AG10803 (cell line): ENCODE measurements at regions not wholly inside any gene's neighbourhood (a gene's known extent, or its start where the extent isn't known, plus 50 kb on each side); places are given as distances from the start of the nearest gene placed in this dataset.

Experiments used
- DNase-seq: peaks from one replicate; pipeline ENCODE4 v3.0.0; 2010; ENCODE audit warnings: low read depth
- H3K4me3 ChIP-seq: 2 replicates; pipeline ENCODE4 v1.5.1; 2011; ENCODE audit warnings: mild to moderate bottlenecking, low read length, control low read depth
- TF ChIP-seq, protein P1 (sequence below): conservative IDR thresholded peaks from 2 replicates; pipeline ENCODE4 v1.5.1; 2011; ENCODE audit warnings: mild to moderate bottlenecking, low read length, control low read depth, inconsistent platforms

DNA sequence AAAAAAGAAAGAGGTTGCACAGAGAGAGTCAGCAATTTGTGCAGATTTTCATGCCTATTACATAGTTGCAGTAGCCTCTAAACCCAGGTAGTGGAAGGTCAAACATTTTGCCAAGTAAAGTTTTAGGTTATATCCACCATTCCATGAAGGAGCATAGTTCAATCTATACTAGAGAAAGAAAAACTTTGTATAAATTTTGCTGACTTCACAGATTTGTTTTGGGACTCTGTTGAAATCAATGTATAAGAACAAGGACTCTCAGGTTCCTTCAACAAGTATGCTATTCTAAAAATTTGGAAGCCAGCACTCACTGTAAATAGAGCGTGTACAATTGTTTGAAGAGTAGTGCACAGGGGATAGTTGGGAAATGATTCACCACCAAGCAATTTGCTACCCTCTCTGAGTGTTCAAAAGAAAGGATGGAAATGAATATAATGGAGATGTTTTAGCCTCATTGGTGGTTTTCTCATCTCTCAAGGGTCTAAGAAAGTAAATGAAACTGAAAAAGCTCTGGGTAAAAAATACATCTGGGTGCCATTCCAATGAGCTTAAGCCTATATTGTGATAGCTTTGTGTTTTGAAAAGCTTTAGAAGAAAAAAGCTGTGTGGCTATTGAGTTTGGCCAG, 508.4 kb upstream of the LUZP2 start:
- TF ChIP-seq, protein P1, sequence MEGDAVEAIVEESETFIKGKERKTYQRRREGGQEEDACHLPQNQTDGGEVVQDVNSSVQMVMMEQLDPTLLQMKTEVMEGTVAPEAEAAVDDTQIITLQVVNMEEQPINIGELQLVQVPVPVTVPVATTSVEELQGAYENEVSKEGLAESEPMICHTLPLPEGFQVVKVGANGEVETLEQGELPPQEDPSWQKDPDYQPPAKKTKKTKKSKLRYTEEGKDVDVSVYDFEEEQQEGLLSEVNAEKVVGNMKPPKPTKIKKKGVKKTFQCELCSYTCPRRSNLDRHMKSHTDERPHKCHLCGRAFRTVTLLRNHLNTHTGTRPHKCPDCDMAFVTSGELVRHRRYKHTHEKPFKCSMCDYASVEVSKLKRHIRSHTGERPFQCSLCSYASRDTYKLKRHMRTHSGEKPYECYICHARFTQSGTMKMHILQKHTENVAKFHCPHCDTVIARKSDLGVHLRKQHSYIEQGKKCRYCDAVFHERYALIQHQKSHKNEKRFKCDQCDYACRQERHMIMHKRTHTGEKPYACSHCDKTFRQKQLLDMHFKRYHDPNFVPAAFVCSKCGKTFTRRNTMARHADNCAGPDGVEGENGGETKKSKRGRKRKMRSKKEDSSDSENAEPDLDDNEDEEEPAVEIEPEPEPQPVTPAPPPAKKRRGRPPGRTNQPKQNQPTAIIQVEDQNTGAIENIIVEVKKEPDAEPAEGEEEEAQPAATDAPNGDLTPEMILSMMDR: no peak
- DNase-seq: peak; percentile 71
- no peak overlapping the region for H3K4me3 ChIP-seq

DNA sequence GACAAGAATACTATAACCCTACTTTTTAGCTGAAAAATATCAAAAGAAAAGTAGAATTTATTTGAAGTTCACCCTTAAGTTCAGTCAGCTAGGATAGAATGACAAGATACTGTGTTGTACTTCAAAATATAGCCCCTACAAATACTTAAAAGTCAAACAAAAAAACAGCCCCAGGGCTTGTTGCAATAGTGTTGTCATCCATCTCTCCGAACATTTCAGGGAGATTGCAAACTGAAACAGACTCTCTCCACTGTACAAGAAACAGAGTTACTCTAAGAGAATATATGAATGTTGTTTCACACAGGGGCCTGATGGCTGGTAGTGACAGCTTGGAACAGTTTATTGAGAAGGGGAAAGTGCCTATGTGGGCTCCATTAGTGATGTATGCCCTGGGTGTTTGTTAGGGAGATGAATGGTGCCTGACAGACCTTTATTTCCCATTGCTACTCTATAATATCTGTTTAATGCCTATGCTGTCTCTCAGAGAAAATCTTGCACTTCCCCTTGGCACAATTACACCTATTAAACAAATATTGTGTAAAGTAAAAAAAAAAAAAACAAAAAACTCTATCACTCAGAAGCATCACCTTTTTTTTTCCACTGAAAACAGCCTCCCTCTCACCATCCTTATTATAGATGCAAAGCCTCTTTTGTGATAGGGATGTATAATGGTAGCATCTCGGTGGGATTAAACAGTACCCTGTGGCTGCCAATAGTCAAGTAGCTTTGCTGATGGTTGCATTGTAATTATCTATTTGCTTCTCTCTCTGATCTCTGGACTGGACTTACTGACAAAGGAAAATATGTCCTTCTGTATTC, 506.3 kb upstream of the LUZP2 start:
- TF ChIP-seq, protein P1: no peak
- peak; percentile 41 for DNase-seq
- H3K4me3 ChIP-seq: no peak overlapping the region

DNA sequence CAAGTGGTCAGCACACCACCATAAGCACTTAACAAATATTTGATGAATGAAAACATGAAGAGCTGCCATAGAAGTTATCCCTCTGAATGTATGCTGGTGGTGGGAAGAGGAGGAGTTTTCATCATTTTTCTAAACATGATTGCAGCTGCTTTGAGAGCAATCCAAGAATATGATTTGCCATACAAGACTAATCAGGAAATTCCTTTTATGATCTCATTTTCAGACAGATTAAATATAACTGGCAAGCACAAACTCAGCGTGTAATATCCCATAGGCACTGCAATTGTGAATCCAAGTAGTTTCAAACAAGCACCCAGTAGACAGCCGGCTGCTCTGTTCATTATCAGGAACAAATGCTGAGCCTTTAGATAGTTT, 505.7 kb upstream of the LUZP2 start:
- peak; percentile 89 for DNase-seq
- H3K4me3 ChIP-seq: no peak overlapping the region
- TF ChIP-seq, protein P1: no peak

DNA sequence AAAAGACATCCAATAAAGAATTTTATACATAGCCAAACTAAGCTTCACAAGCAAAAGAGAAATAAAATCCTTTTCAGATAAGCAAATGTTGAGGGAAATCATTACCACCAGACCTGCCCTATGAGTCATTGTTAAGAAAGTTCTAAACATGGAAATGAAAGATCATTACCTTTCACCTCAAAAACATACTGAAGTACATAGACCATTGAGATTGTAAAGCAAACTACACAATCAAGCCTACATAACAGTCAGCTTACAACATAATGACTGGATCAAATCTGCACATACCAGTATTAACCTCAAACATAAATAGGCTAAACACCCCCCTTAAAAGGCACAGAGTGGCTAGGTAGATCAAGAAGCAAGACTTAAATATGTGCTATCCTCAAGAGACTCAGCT, 501.0 kb upstream of the LUZP2 start:
- H3K4me3 ChIP-seq: no peak overlapping the region
- no peak for DNase-seq
- TF ChIP-seq, protein P1: no peak

DNA sequence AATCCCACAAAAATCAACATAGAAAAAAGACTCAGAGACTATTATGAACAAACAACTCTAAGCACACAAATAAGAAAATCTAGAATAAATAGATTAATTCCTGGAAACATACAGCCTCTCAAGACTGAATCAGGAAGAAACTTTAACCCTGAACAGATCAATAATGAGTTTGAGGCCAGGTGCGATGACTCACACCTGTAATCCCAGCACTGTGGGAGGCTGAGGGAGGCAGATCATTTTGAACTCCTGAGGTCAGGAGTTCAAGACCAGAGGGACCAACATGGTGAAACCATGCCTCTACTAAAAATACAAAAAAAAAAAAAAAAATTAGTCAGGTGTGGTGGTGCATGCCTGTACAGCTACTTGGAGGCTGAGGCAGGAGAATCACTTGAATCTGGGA, 499.5 kb upstream of the LUZP2 start:
- TF ChIP-seq, protein P1: no peak
- H3K4me3 ChIP-seq: no peak overlapping the region
- DNase-seq: no peak

DNA sequence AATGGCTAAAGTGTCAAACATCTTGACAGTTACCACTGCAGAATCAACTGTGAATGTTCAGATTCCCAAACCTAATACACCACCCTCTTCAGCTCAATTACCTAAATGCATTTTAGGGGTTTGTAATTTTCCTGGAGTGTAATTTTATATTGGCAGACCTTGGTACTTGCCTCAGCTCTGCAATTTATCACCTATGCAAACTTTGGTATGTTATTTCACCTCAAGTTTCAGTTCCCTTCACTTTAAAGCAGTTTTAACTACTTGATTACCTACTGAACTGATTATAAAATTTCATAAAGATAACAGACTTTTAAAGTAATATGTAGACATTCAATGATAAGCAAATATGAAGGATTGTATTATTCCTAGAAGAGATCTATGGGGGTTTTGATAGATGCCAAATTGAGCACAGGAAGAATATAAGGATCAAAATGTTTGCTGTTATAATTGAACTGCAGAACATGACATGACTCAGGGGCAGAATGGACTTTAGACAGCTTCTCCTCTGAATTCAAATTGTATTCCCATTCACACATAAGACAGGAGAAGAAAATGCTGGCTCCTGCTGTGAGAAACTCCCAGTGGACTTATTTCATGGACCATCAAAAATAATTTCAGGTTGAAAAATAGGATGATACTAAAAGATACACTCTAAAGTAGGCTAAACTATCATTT, 491.5 kb upstream of the LUZP2 start:
- no peak for DNase-seq
- no peak overlapping the region for H3K4me3 ChIP-seq
- TF ChIP-seq, protein P1: no peak
